Naive thymus-derived CD4-positive, alpha-beta T cell (primary cell): ENCODE measurements at regions not wholly inside any gene's neighbourhood (a gene's known extent, or its start where the extent isn't known, plus 50 kb on each side); places are given as distances from the start of the nearest gene placed in this dataset.

Experiments
- ATAC-seq: fragments of 150-1000 bp; cut with Tn5 transposase; 2 replicates; pipeline ENCODE4 v1.10.0; 2021; ENCODE audit warnings: mild to moderate bottlenecking, moderate library complexity
- CTCF ChIA-PET: fragments of 350-600 bp; sonication (Branson Sonifier 250); formaldehyde crosslinking; loops from one replicate; lab custom pipeline; 2021; ENCODE audit warnings: antibody characterized with exemption; lab: Charles Lee
- POLR2A ChIA-PET: fragments of 350-600 bp; sonication (Branson Sonifier 250); formaldehyde crosslinking; loops from one replicate; lab custom pipeline; 2021; ENCODE audit warnings: antibody characterized with exemption, inconsistent platforms; lab: Charles Lee
- DNase-seq, 9 donors: peaks; one replicate each; pipeline versions ENCODE4 v3.0.0 to v3.0.0-alpha.2; 2020 to 2022; ENCODE audit warnings: mixed read lengths in 1 of 9
- H3K27ac ChIP-seq: one replicate; pipeline ENCODE4 v1.7.0; 2013; ENCODE audit warnings: mild to moderate bottlenecking, low read depth, low read length, moderate library complexity
- H3K27me3 ChIP-seq, 2 donors: one replicate each; pipeline ENCODE4 v1.7.0; 2013; ENCODE audit warnings: low read length in 2 of 2, mild to moderate bottlenecking in 2 of 2, moderate library complexity in 2 of 2; ENCODE audit not compliant: control insufficient read depth in 2 of 2, insufficient read depth in 2 of 2
- H3K36me3 ChIP-seq, 3 experiments: 1 replicate in 2 of 3; 2 replicates in 1 of 3; pipeline ENCODE4 v1.7.0; 2013; ENCODE audit warnings: low read length in 3 of 3, mild to moderate bottlenecking in 3 of 3, moderate library complexity in 1 of 3; ENCODE audit not compliant: insufficient read depth in 3 of 3, control insufficient read depth in 2 of 3
- H3K4me1 ChIP-seq, 2 donors: one replicate each; pipeline ENCODE4 v1.7.0; 2013; ENCODE audit warnings: low read length in 2 of 2, mild to moderate bottlenecking in 2 of 2, moderate library complexity in 1 of 2; ENCODE audit not compliant: control insufficient read depth in 2 of 2, insufficient read depth in 2 of 2
- H3K4me3 ChIP-seq: 2 replicates; pipeline ENCODE4 v1.7.0; 2013; ENCODE audit warnings: mild to moderate bottlenecking, low read length
- H3K9me3 ChIP-seq, 3 experiments: 1 replicate in 2 of 3; 2 replicates in 1 of 3; pipeline ENCODE4 v1.7.0; 2013; ENCODE audit warnings: low read length in 3 of 3; ENCODE audit not compliant: control insufficient read depth in 2 of 3
- H3K27ac Mint-ChIP-seq, 9 donors: one replicate each; pipeline ENCODE4 v1.8.0; 2020 to 2022; ENCODE audit warnings: mixed read lengths in 9 of 9, mild to moderate bottlenecking in 8 of 9, moderate library complexity in 5 of 9, inconsistent platforms in 2 of 9
- H3K27me3 Mint-ChIP-seq, 5 donors: one replicate each; pipeline ENCODE4 v1.8.0; 2021 to 2022; ENCODE audit warnings: mixed read lengths in 5 of 5, mild to moderate bottlenecking in 1 of 5
- H3K36me3 Mint-ChIP-seq, 5 donors: one replicate each; pipeline ENCODE4 v1.8.0; 2020 to 2022; ENCODE audit warnings: mixed read lengths in 5 of 5, mild to moderate bottlenecking in 3 of 5, inconsistent platforms in 1 of 5
- H3K4me1 Mint-ChIP-seq, 7 donors: one replicate each; pipeline ENCODE4 v1.8.0; 2020 to 2022; ENCODE audit warnings: mixed read lengths in 7 of 7, mild to moderate bottlenecking in 3 of 7, inconsistent platforms in 1 of 7
- H3K4me3 Mint-ChIP-seq, 10 donors: one replicate each; pipeline ENCODE4 v1.8.0; 2020 to 2022; ENCODE audit warnings: mild to moderate bottlenecking in 10 of 10, mixed read lengths in 10 of 10, moderate library complexity in 6 of 10, inconsistent platforms in 2 of 10
- H3K9me3 Mint-ChIP-seq, 11 donors: one replicate each; pipeline ENCODE4 v1.8.0; 2020 to 2022; ENCODE audit warnings: mixed read lengths in 11 of 11, mild to moderate bottlenecking in 4 of 11, inconsistent platforms in 1 of 11, moderate library complexity in 1 of 11
- intact Hi-C, 2 donors: fragments of 100-400 bp; cut with micrococcal nuclease; formaldehyde crosslinking; loops; one replicate each; pipeline ENCODE4 v1.15.1; 2023

DNA sequence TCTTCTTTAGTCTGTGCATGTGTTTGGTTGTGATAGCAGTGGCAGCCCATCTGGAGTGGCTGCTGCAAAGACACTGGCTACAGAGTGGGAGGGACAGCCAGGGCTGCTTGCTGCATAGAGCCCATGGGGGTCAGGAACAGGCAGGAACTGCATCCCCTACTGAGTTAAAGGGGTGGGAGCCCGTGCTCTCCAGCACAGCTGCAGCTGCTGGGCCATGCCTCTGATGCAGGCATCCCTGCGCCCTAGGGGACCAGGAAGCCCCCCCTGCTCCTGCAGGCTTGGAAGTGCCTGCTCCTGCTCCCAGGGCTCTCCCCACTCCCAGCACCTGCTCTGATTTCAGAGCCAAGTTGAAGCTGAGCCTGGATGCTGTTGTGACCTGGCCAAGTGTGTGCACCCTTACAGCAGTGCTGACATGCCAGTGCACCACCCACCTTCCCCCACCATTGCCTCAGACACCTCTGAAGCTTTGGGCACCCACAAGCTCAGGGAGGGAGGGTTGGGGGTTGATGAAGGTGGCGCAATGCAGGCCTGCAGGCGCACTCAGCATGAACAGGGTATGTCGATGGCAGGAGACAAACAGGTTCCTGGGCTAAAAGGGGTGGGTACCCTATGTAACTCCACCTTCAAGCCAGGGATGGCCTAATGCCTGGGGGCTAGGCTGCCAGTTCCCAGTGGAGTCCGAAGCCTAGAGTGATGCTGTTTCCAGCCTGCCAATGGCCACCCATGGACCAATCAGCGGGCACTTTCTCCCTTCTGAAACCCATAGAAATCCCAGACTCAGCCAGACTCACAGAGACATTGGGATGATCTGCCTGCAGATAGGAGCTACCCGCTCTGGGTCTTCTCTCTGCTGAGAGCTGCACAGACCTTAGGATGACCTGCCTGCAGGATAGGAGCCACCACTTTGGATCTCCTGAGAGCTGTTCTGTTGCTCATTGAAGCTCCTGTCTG lies 919.9 kb upstream of the MIR17HG start:
- no peaks in the 10 kb centered on the region for H3K27me3 ChIP-seq
- ChIA-PET CTCF (no interaction called here), POLR2A (no interaction called here)
- peaks cover 0 to 8% (median 0%) of the 10 kb centered on the region in 3 experiments for H3K9me3 ChIP-seq
- H3K4me1 ChIP-seq: no peaks in the 10 kb centered on the region
- Mint-ChIP-seq H3K4me1 (no peaks in the 10 kb centered on the region), H3K27ac (no peak overlapping the region), H3K36me3 (no peaks in the 10 kb centered on the region), H3K27me3 (no peaks in the 10 kb centered on the region), H3K9me3 (peaks cover 0 to 17% (median 3%) of the 10 kb centered on the region in 11 donors), H3K4me3 (no peak overlapping the region)
- no peak overlapping the region for H3K27ac ChIP-seq
- DNase-seq: no peak
- ATAC-seq: peak; percentile 18
- H3K4me3 ChIP-seq: no peak overlapping the region
- no peaks in the 10 kb centered on the region for H3K36me3 ChIP-seq
- intact Hi-C loops: no loop called here

DNA sequence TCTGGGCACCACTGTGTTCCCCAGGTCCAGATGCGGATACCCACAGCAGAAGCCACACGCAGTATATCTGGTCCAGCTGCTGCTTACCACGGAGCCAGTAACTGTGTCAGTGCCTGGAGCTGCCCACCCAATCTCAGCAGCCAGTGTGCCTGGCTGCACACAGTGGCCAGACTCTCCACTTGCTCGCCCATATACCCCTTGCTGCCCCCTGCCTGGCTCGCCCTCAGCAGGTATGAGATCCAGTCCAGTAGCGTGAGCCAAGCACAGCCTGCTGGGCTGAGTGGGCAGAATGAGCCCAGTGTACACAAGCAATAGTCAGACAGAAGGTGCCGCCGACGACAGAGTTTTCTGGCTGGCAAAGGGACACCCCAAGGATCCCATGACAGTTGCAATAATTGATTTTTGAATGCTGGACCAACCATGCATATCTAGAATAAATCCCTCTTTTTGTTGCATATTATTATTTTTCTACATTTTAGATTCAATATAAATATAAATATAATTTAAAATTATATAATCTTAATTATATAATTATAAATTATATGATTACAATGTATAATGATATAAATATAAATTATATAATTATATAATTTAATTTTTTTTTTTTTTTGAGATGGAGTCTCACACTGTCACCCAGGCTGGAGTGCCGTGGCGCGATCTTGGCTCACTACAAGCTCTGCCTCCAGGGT lies 918.8 kb upstream of the MIR17HG start:
- peaks cover 0 to 8% (median 0%) of the 10 kb centered on the region in 3 experiments for H3K9me3 ChIP-seq
- no peak overlapping the region for H3K27ac ChIP-seq
- no peaks in the 10 kb centered on the region for H3K27me3 ChIP-seq
- ATAC-seq (no peak), DNase-seq (no peak)
- no peaks in the 10 kb centered on the region for H3K36me3 ChIP-seq
- H3K4me1 ChIP-seq: no peaks in the 10 kb centered on the region
- intact Hi-C loops: no loop called here
- Mint-ChIP-seq H3K4me3 (no peak overlapping the region), H3K9me3 (peaks cover 0 to 21% (median 4%) of the 10 kb centered on the region in 11 donors), H3K36me3 (no peaks in the 10 kb centered on the region), H3K27me3 (no peaks in the 10 kb centered on the region), H3K4me1 (no peaks in the 10 kb centered on the region), H3K27ac (no peak overlapping the region)
- POLR2A ChIA-PET: no interaction called here
- no peak overlapping the region for H3K4me3 ChIP-seq
- CTCF ChIA-PET: no interaction called here

DNA sequence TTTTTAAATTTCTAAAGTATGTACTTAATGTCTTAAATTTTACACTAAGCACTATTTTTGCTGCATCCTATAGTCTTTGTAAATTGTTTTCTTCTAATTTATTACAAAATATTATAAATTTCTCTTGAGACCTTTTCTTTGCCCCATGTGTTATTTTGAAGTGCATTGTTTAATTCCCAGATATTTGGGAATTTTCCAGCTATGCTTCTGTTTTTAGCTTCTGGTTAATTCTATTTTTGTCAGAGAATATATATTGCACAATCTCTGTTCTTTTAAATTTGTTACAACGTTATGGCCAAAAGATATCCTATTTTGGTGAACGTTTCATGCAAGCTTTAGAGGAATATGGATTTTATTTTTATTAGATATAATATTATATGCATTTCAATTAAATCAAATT lies 917.4 kb upstream of the MIR17HG start:
- CTCF ChIA-PET: no interaction called here
- H3K4me1 ChIP-seq: no peaks in the 10 kb centered on the region
- intact Hi-C loops: no loop called here

DNA sequence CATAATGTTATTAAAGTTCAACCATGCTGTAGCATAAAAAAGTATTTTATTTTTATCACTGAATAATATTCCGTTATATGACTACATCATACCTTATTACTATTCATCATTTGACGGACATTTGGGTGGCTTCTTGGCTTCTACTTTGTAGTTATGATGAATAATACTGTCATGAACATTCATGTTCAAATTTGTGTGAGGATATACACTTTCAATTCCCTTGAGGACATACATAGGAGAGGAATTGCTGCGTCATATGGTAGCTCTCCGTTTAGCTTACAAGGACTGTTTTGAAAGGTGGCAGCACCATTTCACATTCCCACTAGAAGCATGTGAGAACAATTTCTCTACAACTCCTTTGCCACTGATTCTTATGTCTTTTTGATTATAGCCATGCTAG lies 910.8 kb upstream of the MIR17HG start:
- H3K27ac ChIP-seq: no peak overlapping the region
- H3K9me3 ChIP-seq: no peaks in the 10 kb centered on the region
- H3K27me3 ChIP-seq: no peaks in the 10 kb centered on the region
- POLR2A ChIA-PET: no interaction called here
- no peaks in the 10 kb centered on the region for H3K27me3 Mint-ChIP-seq
- no peaks in the 10 kb centered on the region for H3K36me3 ChIP-seq
- no peaks in the 10 kb centered on the region for H3K36me3 Mint-ChIP-seq
- ATAC-seq (no peak), DNase-seq (no peak)
- no peak overlapping the region for H3K27ac Mint-ChIP-seq
- no peaks in the 10 kb centered on the region for H3K4me1 ChIP-seq
- CTCF ChIA-PET: no interaction called here
- no peaks in the 10 kb centered on the region for H3K4me1 Mint-ChIP-seq
- intact Hi-C loops: no loop called here
- H3K9me3 Mint-ChIP-seq: peaks cover 0 to 16% (median 2%) of the 10 kb centered on the region in 11 donors
- H3K4me3 ChIP-seq: no peak overlapping the region
- no peak overlapping the region for H3K4me3 Mint-ChIP-seq

More for the DNA sequence above, 917.4 kb upstream of the MIR17HG start:
- Mint-ChIP-seq H3K4me3 (no peak overlapping the region), H3K36me3 (no peaks in the 10 kb centered on the region), H3K4me1 (no peaks in the 10 kb centered on the region), H3K27ac (no peak overlapping the region), H3K9me3 (peaks cover 0 to 21% (median 3%) of the 10 kb centered on the region in 11 donors), H3K27me3 (no peaks in the 10 kb centered on the region)
- Histone ChIP-seq H3K4me3 (no peak overlapping the region), H3K9me3 (peaks cover 0 to 8% (median 0%) of the 10 kb centered on the region in 3 experiments), H3K27ac (no peak overlapping the region), H3K36me3 (no peaks in the 10 kb centered on the region), H3K27me3 (no peaks in the 10 kb centered on the region)
- POLR2A ChIA-PET: no interaction called here
- ATAC-seq (no peak), DNase-seq (no peak)

DNA sequence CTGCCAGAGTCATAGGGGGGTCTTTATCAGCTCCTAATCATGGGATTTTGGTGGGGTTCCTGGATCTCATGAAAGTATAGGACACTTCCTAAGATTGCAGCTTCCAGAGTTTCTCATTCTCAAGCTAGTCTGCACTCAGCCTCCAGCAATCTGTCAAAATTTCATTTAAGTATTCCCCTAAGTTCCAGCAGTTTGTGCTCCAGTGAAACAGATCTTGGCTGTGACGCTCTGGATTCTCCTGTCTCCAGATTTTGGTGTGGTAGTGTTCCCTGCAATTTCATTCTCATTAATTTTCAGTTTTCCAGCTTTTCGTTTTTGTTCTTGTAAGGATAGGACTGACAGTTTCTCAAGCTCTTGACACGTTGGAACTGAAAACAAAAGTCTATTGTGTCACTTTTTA lies 908.9 kb upstream of the MIR17HG start:
- H3K27me3 Mint-ChIP-seq: no peaks in the 10 kb centered on the region
- no peaks in the 10 kb centered on the region for H3K4me1 Mint-ChIP-seq
- CTCF ChIA-PET: no interaction called here
- DNase-seq: no peak
- POLR2A ChIA-PET: no interaction called here
- no peaks in the 10 kb centered on the region for H3K27me3 ChIP-seq
- no peaks in the 10 kb centered on the region for H3K36me3 ChIP-seq
- no peak overlapping the region for H3K4me3 ChIP-seq
- ATAC-seq: no peak
- no peak overlapping the region for H3K27ac ChIP-seq
- no peaks in the 10 kb centered on the region for H3K36me3 Mint-ChIP-seq
- H3K27ac Mint-ChIP-seq: no peak overlapping the region
- H3K9me3 ChIP-seq: no peaks in the 10 kb centered on the region
- intact Hi-C loops: no loop called here
- H3K4me1 ChIP-seq: no peaks in the 10 kb centered on the region
- H3K4me3 Mint-ChIP-seq: no peak overlapping the region
- H3K9me3 Mint-ChIP-seq: peaks cover 0 to 12% (median 3%) of the 10 kb centered on the region in 11 donors

DNA sequence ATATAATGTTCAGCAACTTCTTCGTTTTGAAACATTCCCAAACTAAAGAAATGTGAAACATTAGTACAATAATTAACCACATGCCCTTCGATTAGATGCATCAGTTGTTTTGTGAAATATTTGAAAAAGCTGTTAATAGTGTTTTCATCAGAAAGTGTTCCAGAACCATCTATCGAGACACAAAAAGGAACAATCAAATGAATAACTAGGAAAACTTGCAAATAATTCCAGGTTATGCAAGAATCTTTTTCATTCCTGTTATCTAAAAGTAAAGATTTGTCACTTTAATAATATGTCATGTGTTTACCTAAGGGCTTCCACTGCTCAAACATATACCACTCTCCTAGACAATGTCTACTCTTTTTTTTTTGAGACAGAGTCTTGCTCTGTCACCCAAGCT lies 904.2 kb upstream of the MIR17HG start:
- POLR2A ChIA-PET: no interaction called here
- no peaks in the 10 kb centered on the region for H3K27me3 Mint-ChIP-seq
- no peak overlapping the region for H3K27ac ChIP-seq
- no peak for DNase-seq
- no peaks in the 10 kb centered on the region for H3K36me3 ChIP-seq
- peaks cover 0 to 24% (median 5%) of the 10 kb centered on the region in 11 donors for H3K9me3 Mint-ChIP-seq
- no peaks in the 10 kb centered on the region for H3K36me3 Mint-ChIP-seq
- CTCF ChIA-PET: no interaction called here
- H3K4me1 Mint-ChIP-seq: no peaks in the 10 kb centered on the region
- no peaks in the 10 kb centered on the region for H3K4me1 ChIP-seq
- intact Hi-C loops: no loop called here
- no peaks in the 10 kb centered on the region for H3K9me3 ChIP-seq
- ATAC-seq: no peak
- no peak overlapping the region for H3K4me3 ChIP-seq
- H3K4me3 Mint-ChIP-seq: no peak overlapping the region
- H3K27me3 ChIP-seq: no peaks in the 10 kb centered on the region
- no peak overlapping the region for H3K27ac Mint-ChIP-seq
